ENCODE measurements at regions not wholly inside any gene's neighbourhood (a gene's known extent, or its start where the extent isn't known, plus 50 kb on each side); places are given as distances from the start of the nearest gene placed in this dataset.

- no peak overlapping the region for H3K4me3 ChIP-seq
- no peak overlapping the region for H3K4me2 ChIP-seq
- no peak overlapping the region for H2AFZ ChIP-seq
- Mint-ChIP-seq H3K4me3 (no peak overlapping the region), H3K4me1 (peaks cover 9% of the 10 kb centered on the region), H3K27ac (no peak overlapping the region), H3K36me3 (ENCODE audit: low read depth) (no peaks in the 10 kb centered on the region; the same call in 2 of the 3 replicates), H3K9me3 (peaks cover 5% of the 10 kb centered on the region; the same call in 1 of the 3 replicates), H3K27me3 (ENCODE audit: insufficient read depth, low read depth, poor library complexity) (peaks cover 38% of the 10 kb centered on the region)
- peaks cover 10% of the 10 kb centered on the region; the same call in 1 of the 2 replicates for H3K4me1 ChIP-seq (ENCODE audit: insufficient read depth)
- H3K79me2 ChIP-seq (replicated peaks; ENCODE audit: insufficient read depth) = no peaks in the 10 kb centered on the region
- no peak for ATAC-seq
- no peaks in the 10 kb centered on the region for H3K9me2 ChIP-seq (ENCODE audit: insufficient read depth)
- DNase-seq (ENCODE audit: low spot score) = no peak
- no peaks in the 10 kb centered on the region for H4K20me1 ChIP-seq (replicated peaks; ENCODE audit: insufficient read depth)
- H3F3A ChIP-seq (replicated peaks; ENCODE audit: low read depth) = peaks cover 4% of the 10 kb centered on the region
- H3K36me3 ChIP-seq (ENCODE audit: insufficient read depth) = no peaks in the 10 kb centered on the region
- no peak overlapping the region for H3K27ac ChIP-seq (ENCODE audit: low read depth)
- H3K27me3 ChIP-seq (ENCODE audit: insufficient read depth) = peaks cover 28% of the 10 kb centered on the region
- TF ChIP-seq ZNF114 (CRISPR knock-in tag; IDR thresholded peaks at IDR 0.05) (no peak), EZH2phosphoT487 (IDR thresholded peaks at IDR 0.05; ENCODE audit: unreplicated experiment) (no peak), ZNF331 (CRISPR knock-in tag; IDR thresholded peaks at IDR 0.05; ENCODE audit: low read depth) (no peak)
Observed at GRCh38 chr16:55061126-55061525, 130.5 kb downstream of the IRX5 start.

- ATAC-seq (no peak), DNase-seq (ENCODE audit: low spot score) (no peak)
- Histone ChIP-seq H3K4me2 (no peak overlapping the region), H4K20me1 (replicated peaks; ENCODE audit: insufficient read depth) (no peaks in the 10 kb centered on the region), H3K9me2 (ENCODE audit: insufficient read depth) (no peaks in the 10 kb centered on the region), H3K27ac (ENCODE audit: low read depth) (no peak overlapping the region), H3F3A (replicated peaks; ENCODE audit: low read depth) (no peaks in the 10 kb centered on the region), H2AFZ (no peak overlapping the region), H3K36me3 (ENCODE audit: insufficient read depth) (no peaks in the 10 kb centered on the region), H3K4me3 (no peak overlapping the region), H3K4me1 (ENCODE audit: insufficient read depth) (0 out of 2 replicates have a peak, but pooled peaks cover 3% of the 10 kb centered on the region), H3K79me2 (replicated peaks; ENCODE audit: insufficient read depth) (no peaks in the 10 kb centered on the region), H3K27me3 (ENCODE audit: insufficient read depth) (peaks cover 16% of the 10 kb centered on the region)
- Mint-ChIP-seq H3K27ac (no peak overlapping the region), H3K4me3 (no peak overlapping the region), H3K36me3 (ENCODE audit: low read depth) (no peaks in the 10 kb centered on the region; the same call in 2 of the 3 replicates), H3K4me1 (peaks cover under 1% of the 10 kb centered on the region; the same call in 2 of the 3 replicates), H3K27me3 (ENCODE audit: insufficient read depth, low read depth, poor library complexity) (peaks cover 25% of the 10 kb centered on the region), H3K9me3 (peaks cover 5% of the 10 kb centered on the region; the same call in 1 of the 3 replicates)
- TF ChIP-seq EZH2 (IDR thresholded peaks at IDR 0.05; ENCODE audit: low read depth, unreplicated experiment) (no peak), ZNF331 (CRISPR knock-in tag; IDR thresholded peaks at IDR 0.05; ENCODE audit: low read depth) (no peak)
Observed at GRCh38 chr16:55062442-55062841, 131.8 kb downstream of the IRX5 start.

GRCh38 chr16:55072976-55073375, 142.3 kb downstream of the IRX5 start:
- Histone ChIP-seq H3K9me2 (ENCODE audit: insufficient read depth) (0 out of 2 replicates have a peak, but pooled peaks cover 4% of the 10 kb centered on the region), H3K4me3 (no peak overlapping the region), H3K27ac (ENCODE audit: low read depth) (no peak overlapping the region), H4K20me1 (replicated peaks; ENCODE audit: insufficient read depth) (no peaks in the 10 kb centered on the region), H3F3A (replicated peaks; ENCODE audit: low read depth) (no peaks in the 10 kb centered on the region), H2AFZ (no peak overlapping the region), H3K27me3 (ENCODE audit: insufficient read depth) (no peaks in the 10 kb centered on the region), H3K79me2 (replicated peaks; ENCODE audit: insufficient read depth) (no peaks in the 10 kb centered on the region), H3K36me3 (ENCODE audit: insufficient read depth) (no peaks in the 10 kb centered on the region), H3K4me1 (ENCODE audit: insufficient read depth) (no peaks in the 10 kb centered on the region), H3K4me2 (no peak overlapping the region)
- Mint-ChIP-seq H3K9me3 (peaks cover 13% of the 10 kb centered on the region; the same call in 2 of the 3 replicates), H3K36me3 (ENCODE audit: low read depth) (no peaks in the 10 kb centered on the region; the same call in 2 of the 3 replicates), H3K4me1 (no peaks in the 10 kb centered on the region), H3K27me3 (ENCODE audit: insufficient read depth, low read depth, poor library complexity) (peaks cover 7% of the 10 kb centered on the region), H3K4me3 (no peak overlapping the region), H3K27ac (no peak overlapping the region)
- DNase-seq (ENCODE audit: low spot score) (no peak), ATAC-seq (no peak)
- TF ChIP-seq EZH2phosphoT487 (IDR thresholded peaks at IDR 0.05; ENCODE audit: unreplicated experiment) (no peak), POLR2AphosphoS5 (IDR thresholded peaks at IDR 0.05; ENCODE audit: low read depth) (no peak), REST (IDR thresholded peaks at IDR 0.05; ENCODE audit: unreplicated experiment) (no peak), ETS1 (IDR thresholded peaks at IDR 0.05) (no peak)
